Gastrocnemius medialis (tissue), 4 donors: ENCODE measurements at regions not wholly inside any gene's neighbourhood (a gene's known extent, or its start where the extent isn't known, plus 50 kb on each side); places are given as distances from the start of the nearest gene placed in this dataset.

Experiments used
- CTCF ChIP-seq, 5 experiments: fragments of 450-650 bp in 3 of 5; fragments of 200-600 bp in 2 of 5; sonication (generic) in 2 of 5; IDR thresholded peaks in 4 of 5; conservative IDR thresholded peaks in 1 of 5; 1 replicate in 4 of 5; 2 replicates in 1 of 5; pipeline ENCODE4 v1.5.1; 2016 to 2019; ENCODE audit warnings: antibody characterized with exemption in 5 of 5, mild to moderate bottlenecking in 3 of 5, moderate library complexity in 3 of 5
- POLR2A ChIP-seq, 2 donors: fragments of 450-650 bp; IDR thresholded peaks; one replicate each; pipeline ENCODE4 v1.6.1; 2017; ENCODE audit warnings: antibody characterized with exemption in 2 of 2, mild to moderate bottlenecking in 2 of 2, moderate library complexity in 2 of 2

- TF ChIP-seq CTCF (IDR thresholded peaks at IDR 0.05 in 4 of 5, conservative IDR thresholded peaks at IDR 0.05 in 1 of 5) (no peak), POLR2A (IDR thresholded peaks at IDR 0.05) (no peak)
Observed at GRCh38 chr9:21567926-21568325, 85.8 kb upstream of the IFNE start.
